ENCODE measurements at regions not wholly inside any gene's neighbourhood (a gene's known extent, or its start where the extent isn't known, plus 50 kb on each side); places are given as distances from the start of the nearest gene placed in this dataset.

DNA sequence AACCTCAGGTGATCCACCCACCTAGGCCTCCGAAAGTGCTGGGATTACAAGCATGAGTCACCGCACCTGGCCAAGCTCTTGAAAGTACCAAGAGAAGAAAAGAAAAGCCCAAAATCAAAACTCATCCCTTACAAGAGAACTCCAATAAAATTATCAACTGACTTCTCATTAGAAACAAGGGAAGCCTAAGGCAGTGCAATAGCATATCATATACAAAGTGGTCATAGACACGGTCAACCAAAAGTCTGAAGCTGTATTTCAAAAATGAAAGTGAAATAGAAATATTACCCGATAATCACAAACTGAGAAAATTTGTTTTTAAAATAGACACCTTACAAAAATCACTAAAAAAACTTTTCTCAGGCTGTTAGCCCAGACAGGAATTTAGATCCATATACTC, 1321.1 kb upstream of the GJE1 start:
- TF ChIP-seq, protein P1, sequence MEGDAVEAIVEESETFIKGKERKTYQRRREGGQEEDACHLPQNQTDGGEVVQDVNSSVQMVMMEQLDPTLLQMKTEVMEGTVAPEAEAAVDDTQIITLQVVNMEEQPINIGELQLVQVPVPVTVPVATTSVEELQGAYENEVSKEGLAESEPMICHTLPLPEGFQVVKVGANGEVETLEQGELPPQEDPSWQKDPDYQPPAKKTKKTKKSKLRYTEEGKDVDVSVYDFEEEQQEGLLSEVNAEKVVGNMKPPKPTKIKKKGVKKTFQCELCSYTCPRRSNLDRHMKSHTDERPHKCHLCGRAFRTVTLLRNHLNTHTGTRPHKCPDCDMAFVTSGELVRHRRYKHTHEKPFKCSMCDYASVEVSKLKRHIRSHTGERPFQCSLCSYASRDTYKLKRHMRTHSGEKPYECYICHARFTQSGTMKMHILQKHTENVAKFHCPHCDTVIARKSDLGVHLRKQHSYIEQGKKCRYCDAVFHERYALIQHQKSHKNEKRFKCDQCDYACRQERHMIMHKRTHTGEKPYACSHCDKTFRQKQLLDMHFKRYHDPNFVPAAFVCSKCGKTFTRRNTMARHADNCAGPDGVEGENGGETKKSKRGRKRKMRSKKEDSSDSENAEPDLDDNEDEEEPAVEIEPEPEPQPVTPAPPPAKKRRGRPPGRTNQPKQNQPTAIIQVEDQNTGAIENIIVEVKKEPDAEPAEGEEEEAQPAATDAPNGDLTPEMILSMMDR (IDR thresholded peaks at IDR 0.05 in 4 of 5, conservative IDR thresholded peaks at IDR 0.05 in 1 of 5): no peak
- TF ChIP-seq POLR2A (IDR thresholded peaks at IDR 0.05): no peak
